Suprapubic skin (tissue), 4 donors: ENCODE measurements at regions not wholly inside any gene's neighbourhood (a gene's known extent, or its start where the extent isn't known, plus 50 kb on each side); places are given as distances from the start of the nearest gene placed in this dataset.

Experiments used
- DNase-seq, 2 donors: peaks; one replicate each; pipeline ENCODE4 v3.0.0-alpha.2; 2019; ENCODE audit warnings: low spot score in 2 of 2
- H3K27ac ChIP-seq: fragments of 200-600 bp; sonication (generic); one replicate; pipeline ENCODE4 v1.5.1; 2019
- H3K27me3 ChIP-seq: fragments of 200-600 bp; sonication (generic); one replicate; pipeline ENCODE4 v1.5.1; 2019
- H3K36me3 ChIP-seq: fragments of 200-600 bp; sonication (generic); one replicate; pipeline ENCODE4 v1.5.1; 2019
- H3K4me1 ChIP-seq: fragments of 200-600 bp; sonication (generic); one replicate; pipeline ENCODE4 v1.5.1; 2019
- H3K4me3 ChIP-seq: fragments of 200-600 bp; sonication (generic); one replicate; pipeline ENCODE4 v1.5.1; 2019; ENCODE audit warnings: mild to moderate bottlenecking
- H3K9me3 ChIP-seq: fragments of 200-600 bp; sonication (generic); one replicate; pipeline ENCODE4 v1.5.1; 2019
- CTCF ChIP-seq, 2 donors: fragments of 200-600 bp in 1 of 2; fragments of 450-650 bp in 1 of 2; sonication (generic) in 1 of 2; IDR thresholded peaks; one replicate each; pipeline ENCODE4 v1.5.1; 2016 to 2019; ENCODE audit warnings: antibody characterized with exemption in 2 of 2, mild to moderate bottlenecking in 1 of 2, moderate library complexity in 1 of 2
- EP300 ChIP-seq: sonication (generic); formaldehyde crosslinking; IDR thresholded peaks from one replicate; pipeline ENCODE4 v1.6.1; 2017; ENCODE audit warnings: antibody characterized with exemption
- POLR2A ChIP-seq, 2 donors: fragments of 450-650 bp; IDR thresholded peaks; one replicate each; pipeline ENCODE4 v1.6.1; 2017; ENCODE audit warnings: antibody characterized with exemption in 2 of 2, mild to moderate bottlenecking in 2 of 2, moderate library complexity in 2 of 2
- POLR2AphosphoS5 ChIP-seq, 3 donors: sonication (generic); formaldehyde crosslinking; IDR thresholded peaks; one replicate each; pipeline ENCODE4 v1.6.1; 2017; ENCODE audit warnings: antibody characterized with exemption in 3 of 3
- WGBS: methylation state at CpG from one replicate; pipeline ENCODE4 v1.1.5; 2018; 5-methylcytosine and 5-hydroxymethylcytosine counted together

- TF ChIP-seq POLR2AphosphoS5 (IDR thresholded peaks at IDR 0.05) (no peak), POLR2A (IDR thresholded peaks at IDR 0.05) (no peak), EP300 (no peak), CTCF (IDR thresholded peaks at IDR 0.05) (no peak)
- 96% methylated on average over 16 of the region's 16 CpGs for WGBS
- Histone ChIP-seq H3K27me3 (peaks cover 4% of the 10 kb centered on the region), H3K36me3 (no peaks in the 10 kb centered on the region), H3K27ac (no peak overlapping the region), H3K9me3 (no peaks in the 10 kb centered on the region), H3K4me3 (no peak overlapping the region), H3K4me1 (no peaks in the 10 kb centered on the region)
- DNase-seq = no peak
Observed at GRCh38 chr20:48060841-48061720, 275.8 kb upstream of the SULF2 start.

GRCh38 chr20:48058611-48059559 lies 273.6 kb upstream of the SULF2 start:
- Histone ChIP-seq H3K36me3 (no peaks in the 10 kb centered on the region), H3K27ac (no peak overlapping the region), H3K4me3 (no peak overlapping the region), H3K9me3 (no peaks in the 10 kb centered on the region), H3K4me1 (no peaks in the 10 kb centered on the region), H3K27me3 (peaks cover 4% of the 10 kb centered on the region)
- WGBS = 90% methylated on average over 25 of the region's 31 CpGs
- TF ChIP-seq POLR2A (IDR thresholded peaks at IDR 0.05) (no peak), CTCF (IDR thresholded peaks at IDR 0.05) (no peak), EP300 (no peak), POLR2AphosphoS5 (IDR thresholded peaks at IDR 0.05) (no peak)
- DNase-seq = no peak

GRCh38 chr20:48057739-48058138 lies 272.5 kb upstream of the SULF2 start:
- H3K4me3 ChIP-seq = no peak overlapping the region
- 92% methylated on average over 1 of the region's 1 CpG for WGBS
- no peaks in the 10 kb centered on the region for H3K9me3 ChIP-seq
- no peaks in the 10 kb centered on the region for H3K36me3 ChIP-seq
- H3K27ac ChIP-seq = no peak overlapping the region
- peaks cover under 1% of the 10 kb centered on the region for H3K4me1 ChIP-seq
- DNase-seq = no peak
- no peak for TF ChIP-seq EP300
- no peak for TF ChIP-seq POLR2AphosphoS5 (IDR thresholded peaks at IDR 0.05)
- no peak for TF ChIP-seq POLR2A (IDR thresholded peaks at IDR 0.05)
- TF ChIP-seq CTCF (IDR thresholded peaks at IDR 0.05) = no peak
- peaks cover 4% of the 10 kb centered on the region for H3K27me3 ChIP-seq

GRCh38 chr20:48057251-48057650 lies 272.0 kb upstream of the SULF2 start:
- no peak overlapping the region for H3K27ac ChIP-seq
- peaks cover 5% of the 10 kb centered on the region for H3K4me1 ChIP-seq
- TF ChIP-seq POLR2A (IDR thresholded peaks at IDR 0.05) (no peak), EP300 (no peak), POLR2AphosphoS5 (IDR thresholded peaks at IDR 0.05) (no peak), CTCF (IDR thresholded peaks at IDR 0.05) (no peak)
- H3K4me3 ChIP-seq = no peak overlapping the region
- H3K36me3 ChIP-seq = no peaks in the 10 kb centered on the region
- no peaks in the 10 kb centered on the region for H3K9me3 ChIP-seq
- peaks cover 4% of the 10 kb centered on the region for H3K27me3 ChIP-seq
- DNase-seq = no peak
- WGBS = 79% methylated on average over 6 of the region's 6 CpGs

GRCh38 chr20:48056218-48056617 lies 270.9 kb upstream of the SULF2 start:
- H3K36me3 ChIP-seq = no peaks in the 10 kb centered on the region
- no peaks in the 10 kb centered on the region for H3K9me3 ChIP-seq
- no peak for TF ChIP-seq EP300
- TF ChIP-seq POLR2AphosphoS5 (IDR thresholded peaks at IDR 0.05) = no peak
- TF ChIP-seq CTCF (IDR thresholded peaks at IDR 0.05) = no peak
- TF ChIP-seq POLR2A (IDR thresholded peaks at IDR 0.05) = no peak
- peaks cover 13% of the 10 kb centered on the region for H3K4me1 ChIP-seq
- no peak overlapping the region for H3K4me3 ChIP-seq
- no peak for DNase-seq
- peaks cover 4% of the 10 kb centered on the region for H3K27me3 ChIP-seq
- 63% methylated on average over 2 of the region's 2 CpGs for WGBS
- H3K27ac ChIP-seq = no peak overlapping the region
